ENCODE measurements at regions not wholly inside any gene's neighbourhood (a gene's known extent, or its start where the extent isn't known, plus 50 kb on each side); places are given as distances from the start of the nearest gene placed in this dataset.

DNA sequence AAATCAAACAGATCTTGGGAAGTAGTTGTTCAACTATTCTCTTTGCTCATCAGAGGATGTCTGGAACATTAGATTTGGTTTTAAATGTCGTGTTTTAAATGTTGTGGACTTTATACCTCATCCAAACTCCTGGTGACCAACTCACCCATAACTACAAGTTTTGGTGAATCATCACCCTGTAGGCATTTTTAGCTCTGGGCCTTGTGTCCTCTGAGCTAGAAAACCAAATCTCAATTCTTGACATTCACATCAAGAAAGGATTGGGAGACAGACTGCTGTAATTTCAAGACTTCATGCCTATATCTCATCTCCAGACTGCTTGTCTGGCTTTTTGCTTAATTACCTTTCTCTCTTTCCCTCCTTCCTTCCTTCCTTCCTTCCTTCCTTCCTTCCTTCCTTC lies 228.5 kb upstream of the ROBO2 start:
- TF ChIP-seq, protein P1, sequence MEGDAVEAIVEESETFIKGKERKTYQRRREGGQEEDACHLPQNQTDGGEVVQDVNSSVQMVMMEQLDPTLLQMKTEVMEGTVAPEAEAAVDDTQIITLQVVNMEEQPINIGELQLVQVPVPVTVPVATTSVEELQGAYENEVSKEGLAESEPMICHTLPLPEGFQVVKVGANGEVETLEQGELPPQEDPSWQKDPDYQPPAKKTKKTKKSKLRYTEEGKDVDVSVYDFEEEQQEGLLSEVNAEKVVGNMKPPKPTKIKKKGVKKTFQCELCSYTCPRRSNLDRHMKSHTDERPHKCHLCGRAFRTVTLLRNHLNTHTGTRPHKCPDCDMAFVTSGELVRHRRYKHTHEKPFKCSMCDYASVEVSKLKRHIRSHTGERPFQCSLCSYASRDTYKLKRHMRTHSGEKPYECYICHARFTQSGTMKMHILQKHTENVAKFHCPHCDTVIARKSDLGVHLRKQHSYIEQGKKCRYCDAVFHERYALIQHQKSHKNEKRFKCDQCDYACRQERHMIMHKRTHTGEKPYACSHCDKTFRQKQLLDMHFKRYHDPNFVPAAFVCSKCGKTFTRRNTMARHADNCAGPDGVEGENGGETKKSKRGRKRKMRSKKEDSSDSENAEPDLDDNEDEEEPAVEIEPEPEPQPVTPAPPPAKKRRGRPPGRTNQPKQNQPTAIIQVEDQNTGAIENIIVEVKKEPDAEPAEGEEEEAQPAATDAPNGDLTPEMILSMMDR (IDR thresholded peaks at IDR 0.05) = no peak
- TF ChIP-seq POLR2A (IDR thresholded peaks at IDR 0.05) = no peak

Data from Peyer's patch (tissue), 4 donors.